SK-N-SH (cell line): ENCODE measurements at regions not wholly inside any gene's neighbourhood (a gene's known extent, or its start where the extent isn't known, plus 50 kb on each side); places are given as distances from the start of the nearest gene placed in this dataset.

Source experiments
- CHD2 ChIP-seq: fragments of 150-350 bp; IDR thresholded peaks from 2 replicates; pipeline ENCODE4 v1.6.1; 2018; ENCODE audit warnings: low read length; ENCODE audit not compliant: partially characterized antibody
- JUND ChIP-seq: IDR thresholded peaks from 2 replicates; pipeline ENCODE4 v1.4.0; 2012
- RAD21 ChIP-seq: IDR thresholded peaks from 2 replicates; pipeline ENCODE4 v1.6.1; 2012; ENCODE audit warnings: mild to moderate bottlenecking, low read length
- YY1 ChIP-seq: IDR thresholded peaks from 2 replicates; pipeline ENCODE4 v1.4.0; 2012; ENCODE audit warnings: low read depth, mild to moderate bottlenecking
- TF ChIP-seq, protein P1 (sequence below): fragments of 200-600 bp; sonication (generic); IDR thresholded peaks from 2 replicates; pipeline ENCODE4 v1.6.1; 2017; ENCODE audit warnings: antibody characterized with exemption, mild to moderate bottlenecking, moderate library complexity

DNA sequence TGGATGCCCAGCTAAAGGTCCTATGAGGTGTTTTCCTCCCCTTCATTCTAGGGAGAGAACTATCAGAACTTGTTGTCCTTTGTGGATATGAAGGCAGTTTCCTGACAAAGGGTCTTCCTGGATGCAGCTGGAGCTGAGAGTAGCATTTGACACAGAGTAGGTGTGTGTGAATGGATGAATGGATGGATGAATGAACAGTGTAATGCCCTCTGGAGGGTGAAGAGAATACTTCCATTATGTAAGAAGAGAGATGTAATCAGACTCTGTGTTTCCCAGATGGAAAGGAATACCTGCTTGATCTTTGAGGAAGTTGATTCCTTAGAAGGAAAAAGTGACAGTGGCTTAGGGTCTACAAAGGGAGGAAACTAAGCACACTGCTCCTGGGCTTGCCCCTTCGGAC, 55.4 kb upstream of the AADAT start:
- TF ChIP-seq RAD21 (no peak), JUND (no peak), YY1 (no peak), CHD2 (no peak)
- TF ChIP-seq, protein P1, sequence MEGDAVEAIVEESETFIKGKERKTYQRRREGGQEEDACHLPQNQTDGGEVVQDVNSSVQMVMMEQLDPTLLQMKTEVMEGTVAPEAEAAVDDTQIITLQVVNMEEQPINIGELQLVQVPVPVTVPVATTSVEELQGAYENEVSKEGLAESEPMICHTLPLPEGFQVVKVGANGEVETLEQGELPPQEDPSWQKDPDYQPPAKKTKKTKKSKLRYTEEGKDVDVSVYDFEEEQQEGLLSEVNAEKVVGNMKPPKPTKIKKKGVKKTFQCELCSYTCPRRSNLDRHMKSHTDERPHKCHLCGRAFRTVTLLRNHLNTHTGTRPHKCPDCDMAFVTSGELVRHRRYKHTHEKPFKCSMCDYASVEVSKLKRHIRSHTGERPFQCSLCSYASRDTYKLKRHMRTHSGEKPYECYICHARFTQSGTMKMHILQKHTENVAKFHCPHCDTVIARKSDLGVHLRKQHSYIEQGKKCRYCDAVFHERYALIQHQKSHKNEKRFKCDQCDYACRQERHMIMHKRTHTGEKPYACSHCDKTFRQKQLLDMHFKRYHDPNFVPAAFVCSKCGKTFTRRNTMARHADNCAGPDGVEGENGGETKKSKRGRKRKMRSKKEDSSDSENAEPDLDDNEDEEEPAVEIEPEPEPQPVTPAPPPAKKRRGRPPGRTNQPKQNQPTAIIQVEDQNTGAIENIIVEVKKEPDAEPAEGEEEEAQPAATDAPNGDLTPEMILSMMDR, result no peak
